GM13976 (cell line): ENCODE measurements at regions not wholly inside any gene's neighbourhood (a gene's known extent, or its start where the extent isn't known, plus 50 kb on each side); places are given as distances from the start of the nearest gene placed in this dataset.

ENCODE experiments used
- DNase-seq: peaks from one replicate; pipeline ENCODE4 v3.0.0; 2012; ENCODE audit warnings: low spot score
- in situ Hi-C: fragments of 300-500 bp; cut with MboI; formaldehyde crosslinking; loops from one replicate; pipeline ENCODE4 v1.12.0; 2022; ENCODE audit warnings: low sequenced_read_pairs, mixed read lengths, inconsistent platforms; ENCODE audit not compliant: unreplicated experiment
- TF ChIP-seq, protein P1 (sequence below): IDR thresholded peaks from 2 replicates; pipeline ENCODE4 v1.5.1; 2012; ENCODE audit warnings: borderline replicate concordance, mild to moderate bottlenecking; ENCODE audit not compliant: insufficient read depth; ENCODE audit errors: extremely low read depth, missing control alignments, control extremely low read depth

DNA sequence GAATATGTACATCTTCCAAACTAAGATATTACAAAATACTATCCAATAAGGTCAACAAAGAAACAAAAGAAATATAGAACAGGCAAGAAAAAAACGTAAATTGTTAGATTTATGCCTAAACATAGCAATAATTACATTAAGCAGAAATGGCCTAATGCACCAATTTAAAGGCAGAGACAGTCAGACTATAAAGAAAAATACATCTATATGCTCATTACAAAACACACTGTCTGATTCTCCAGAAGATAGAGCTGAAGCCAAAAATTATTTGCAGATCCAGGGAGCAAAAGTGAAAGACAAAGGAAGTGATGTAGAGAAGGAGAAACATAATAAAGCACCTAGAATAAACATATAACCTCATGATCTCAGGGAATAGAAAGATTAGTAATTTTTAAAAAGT, 246.9 kb downstream of the PAPSS1 start:
- DNase-seq: no peak
- in situ Hi-C loops: no loop called here
- TF ChIP-seq, protein P1, sequence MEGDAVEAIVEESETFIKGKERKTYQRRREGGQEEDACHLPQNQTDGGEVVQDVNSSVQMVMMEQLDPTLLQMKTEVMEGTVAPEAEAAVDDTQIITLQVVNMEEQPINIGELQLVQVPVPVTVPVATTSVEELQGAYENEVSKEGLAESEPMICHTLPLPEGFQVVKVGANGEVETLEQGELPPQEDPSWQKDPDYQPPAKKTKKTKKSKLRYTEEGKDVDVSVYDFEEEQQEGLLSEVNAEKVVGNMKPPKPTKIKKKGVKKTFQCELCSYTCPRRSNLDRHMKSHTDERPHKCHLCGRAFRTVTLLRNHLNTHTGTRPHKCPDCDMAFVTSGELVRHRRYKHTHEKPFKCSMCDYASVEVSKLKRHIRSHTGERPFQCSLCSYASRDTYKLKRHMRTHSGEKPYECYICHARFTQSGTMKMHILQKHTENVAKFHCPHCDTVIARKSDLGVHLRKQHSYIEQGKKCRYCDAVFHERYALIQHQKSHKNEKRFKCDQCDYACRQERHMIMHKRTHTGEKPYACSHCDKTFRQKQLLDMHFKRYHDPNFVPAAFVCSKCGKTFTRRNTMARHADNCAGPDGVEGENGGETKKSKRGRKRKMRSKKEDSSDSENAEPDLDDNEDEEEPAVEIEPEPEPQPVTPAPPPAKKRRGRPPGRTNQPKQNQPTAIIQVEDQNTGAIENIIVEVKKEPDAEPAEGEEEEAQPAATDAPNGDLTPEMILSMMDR: no peak

DNA sequence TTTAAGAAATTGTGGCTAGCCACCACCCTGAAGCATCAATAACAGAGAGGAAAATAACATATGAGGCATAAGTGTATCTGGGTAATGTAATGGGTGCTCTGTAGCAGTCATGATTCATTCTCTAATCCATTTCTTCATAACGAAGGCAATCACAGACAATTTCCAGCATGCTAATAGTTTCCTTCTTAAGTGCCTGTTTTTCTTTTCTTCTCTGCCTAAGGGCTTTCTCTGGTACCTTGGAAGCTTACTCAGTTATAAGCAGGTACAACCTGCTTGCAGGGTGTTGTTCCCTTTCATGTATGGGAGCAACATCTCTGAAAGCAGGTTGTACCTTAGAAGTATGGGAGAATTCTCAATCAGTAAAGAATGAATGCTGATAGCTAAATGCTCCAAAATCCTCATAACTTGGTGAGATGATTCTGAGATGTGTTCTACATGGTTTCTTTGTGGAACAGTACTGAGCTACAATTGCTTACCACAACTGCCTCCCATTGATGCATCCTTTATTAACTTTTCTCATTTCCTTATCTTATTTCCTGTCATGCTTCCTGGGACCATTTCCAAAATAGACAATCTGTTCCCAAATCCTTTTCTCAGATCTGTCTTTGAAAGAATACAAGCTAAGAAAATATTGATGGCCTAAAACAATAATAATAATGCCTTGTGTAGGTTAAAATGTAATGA, 247.6 kb downstream of the PAPSS1 start:
- TF ChIP-seq, protein P1: no peak
- in situ Hi-C loops: no loop called here
- no peak for DNase-seq

DNA sequence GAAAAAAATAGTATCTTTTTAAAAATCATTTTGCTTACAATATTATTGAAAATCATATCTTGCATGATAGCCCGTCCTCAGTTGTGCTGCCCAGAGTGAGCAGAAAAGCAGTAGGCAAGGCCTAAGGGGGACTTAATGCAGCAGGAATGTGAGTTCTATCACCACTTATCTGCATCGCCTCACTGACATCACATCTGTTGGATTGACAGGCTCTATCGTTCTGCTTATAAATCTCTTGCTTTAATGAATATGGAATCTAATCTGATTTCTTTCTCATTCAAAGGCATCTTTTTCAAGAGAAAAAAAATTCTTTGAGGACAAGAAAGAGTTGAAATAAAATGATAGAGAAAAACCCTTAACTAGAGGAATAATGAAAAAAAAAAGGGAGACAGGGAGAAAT, 249.9 kb downstream of the PAPSS1 start:
- in situ Hi-C loops: no loop called here
- DNase-seq: no peak
- TF ChIP-seq, protein P1: no peak

DNA sequence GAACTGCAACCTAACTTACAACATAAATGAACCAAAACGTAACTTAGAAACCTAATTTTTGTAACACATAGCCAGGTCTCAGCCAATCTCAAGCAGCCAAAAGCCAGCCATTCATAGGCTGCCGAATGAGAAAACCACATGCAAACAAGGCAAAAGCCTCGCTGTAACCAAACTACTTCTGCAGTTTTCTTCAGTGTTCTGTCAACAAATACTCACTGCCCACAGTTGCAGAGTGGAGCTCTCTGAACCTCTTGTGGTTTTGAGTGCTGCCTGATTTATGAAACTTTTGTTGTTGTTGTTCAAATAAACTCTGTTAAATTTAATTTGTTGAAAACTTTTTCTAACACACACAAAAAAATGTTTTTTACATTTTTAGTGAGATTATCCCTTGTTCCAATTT, 251.2 kb downstream of the PAPSS1 start:
- DNase-seq: no peak
- TF ChIP-seq, protein P1: no peak
- in situ Hi-C loops: no loop called here

DNA sequence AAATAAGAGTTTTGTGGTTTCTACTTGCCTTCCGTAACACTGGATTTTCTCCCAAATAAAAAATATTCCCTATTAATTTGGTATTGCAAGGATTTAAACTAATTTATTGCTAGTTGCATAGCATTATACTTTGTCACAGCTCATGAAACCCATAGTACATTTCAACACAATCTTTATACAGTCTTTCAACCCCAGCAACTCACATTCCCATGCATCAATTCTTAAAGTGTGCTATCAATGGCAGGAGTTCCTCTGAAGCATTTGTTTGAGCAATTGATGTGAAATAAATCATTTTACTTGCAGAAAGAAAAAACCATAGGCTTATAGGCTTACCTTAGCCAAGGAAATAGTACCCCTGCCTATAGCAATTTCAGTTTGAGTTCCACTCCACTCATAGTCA, 251.9 kb downstream of the PAPSS1 start:
- TF ChIP-seq, protein P1: no peak
- no peak for DNase-seq
- in situ Hi-C loops: no loop called here

DNA sequence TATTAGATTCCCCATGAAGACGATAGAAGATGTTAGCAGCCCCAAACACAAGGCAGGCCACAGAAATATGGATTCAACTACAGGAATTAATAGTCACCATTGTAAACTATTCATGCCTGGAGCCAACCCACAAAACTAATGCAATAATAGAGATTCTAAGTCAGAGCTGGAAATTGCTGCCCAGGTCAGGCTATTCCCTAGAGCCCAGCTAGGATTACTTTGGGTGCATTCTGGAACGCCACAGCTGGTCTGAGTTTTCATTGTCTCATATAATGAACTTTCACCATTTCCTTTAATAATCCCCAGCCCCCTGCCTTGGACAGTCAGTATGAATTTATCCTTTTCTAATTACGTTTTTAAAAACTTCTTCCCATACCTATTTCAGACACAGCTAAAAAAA, 252.6 kb downstream of the PAPSS1 start:
- no peak for DNase-seq
- in situ Hi-C loops: no loop called here
- TF ChIP-seq, protein P1: no peak
